GM12878 (cell line): ENCODE measurements at regions not wholly inside any gene's neighbourhood (a gene's known extent, or its start where the extent isn't known, plus 50 kb on each side); places are given as distances from the start of the nearest gene placed in this dataset.

Experiments used
- ATAC-seq: fragments of 200-7000 bp; cut with Tn5 transposase; 3 replicates; pipeline ENCODE4 v1.9.1; 2020; ENCODE audit warnings: mild to moderate bottlenecking, moderate library complexity
- BruUV-seq: library from RNA; stranded (reverse); fragments of 400-500 nt; replicated peaks from 2 replicates; lab custom pipeline; 2021; lab: Mats Ljungman, UMichigan
- CTCF ChIA-PET: fragments of 300-600 bp; sonication (Branson Sonifier 250); formaldehyde crosslinking; extraction: SDS; loops from one replicate; lab custom pipeline; 2021; ENCODE audit warnings: inconsistent platforms; lab: Yijun Ruan, JAX
- POLR2A ChIA-PET: fragments of 350-600 bp; formaldehyde crosslinking; extraction: SDS; loops from one replicate; lab custom pipeline; 2021; ENCODE audit warnings: inconsistent platforms; lab: Charles Lee
- RAD21 ChIA-PET: fragments of 300-600 bp; sonication (Branson Sonifier 250); formaldehyde crosslinking; loops from one replicate; lab custom pipeline; 2023; ENCODE audit warnings: antibody characterized with exemption; ENCODE audit not compliant: unreplicated experiment; lab: Charles Lee
- SMC1A ChIA-PET: fragments of 300-600 bp; sonication (Branson Sonifier 250); formaldehyde crosslinking; loops from one replicate; lab custom pipeline; 2023; ENCODE audit not compliant: unreplicated experiment, uncharacterized antibody; lab: Charles Lee
- DNase-seq: peaks from one replicate; pipeline ENCODE4 v3.0.0-alpha.2; 2011; ENCODE audit warnings: low read depth, low spot score
- FAIRE-seq: peaks from 3 replicates; lab custom pipeline; 2011; peaks lifted over from hg19 to GRCh38; lab: Jason Lieb, UNC
- H2AFZ ChIP-seq: 2 replicates; pipeline ENCODE4 v1.6.0; 2011; ENCODE audit warnings: low read depth, low read length, control low read depth; ENCODE audit not compliant: control insufficient read depth
- H3K27ac ChIP-seq: 2 replicates; pipeline ENCODE4 v1.5.1; 2011; ENCODE audit warnings: control low read depth; ENCODE audit not compliant: control insufficient read depth, insufficient read depth
- H3K27me3 ChIP-seq, 2 experiments: replicated peaks in 1 of 2; 2 replicates each; pipeline versions ENCODE4 v1.6.0 to v1.6.1; 2011; ENCODE audit warnings: low read length in 1 of 2; ENCODE audit not compliant: control insufficient read depth in 2 of 2, insufficient read depth in 2 of 2
- H3K36me3 ChIP-seq, 2 experiments: 2 replicates each; pipeline ENCODE4 v1.5.1; 2011; ENCODE audit warnings: low read length in 1 of 2; ENCODE audit not compliant: control insufficient read depth in 2 of 2, insufficient read depth in 2 of 2
- H3K4me1 ChIP-seq: 2 replicates; pipeline ENCODE4 v1.6.1; 2011; ENCODE audit warnings: mild to moderate bottlenecking, low read length, moderate library complexity, mixed read lengths; ENCODE audit not compliant: control insufficient read depth, insufficient read depth
- H3K4me2 ChIP-seq: 2 replicates; pipeline ENCODE4 v1.6.0; 2011; ENCODE audit warnings: control low read depth; ENCODE audit not compliant: control insufficient read depth, insufficient read depth
- H3K4me3 ChIP-seq: fragments of 200-600 bp; sonication (generic); 2 replicates; pipeline ENCODE4 v1.5.1; 2016
- H3K79me2 ChIP-seq: 2 replicates; pipeline ENCODE4 v1.6.0; 2011; ENCODE audit warnings: low read length; ENCODE audit not compliant: control insufficient read depth, insufficient read depth
- H3K9ac ChIP-seq: 2 replicates; pipeline ENCODE4 v1.8.0; 2011; ENCODE audit warnings: low read length, control low read depth, mixed read lengths; ENCODE audit not compliant: control insufficient read depth, insufficient read depth
- H3K9me3 ChIP-seq: replicated peaks from 3 replicates; pipeline ENCODE4 v1.5.1; 2011; ENCODE audit warnings: mild to moderate bottlenecking, low read length; ENCODE audit not compliant: control insufficient read depth, insufficient read depth
- H4K20me1 ChIP-seq: 2 replicates; pipeline ENCODE4 v1.6.0; 2011; ENCODE audit not compliant: control insufficient read depth, insufficient read depth
- CBX5 ChIP-seq: sonication (generic); IDR thresholded peaks from 2 replicates; pipeline ENCODE4 v1.6.1; 2016; ENCODE audit warnings: low read depth, moderate library complexity, mild to moderate bottlenecking, inconsistent platforms
- GABPA ChIP-seq: IDR thresholded peaks from 2 replicates; pipeline ENCODE4 v1.6.1; 2014; ENCODE audit warnings: antibody characterized with exemption, low read depth, mild to moderate bottlenecking, inconsistent platforms
- IRF4 ChIP-seq: IDR thresholded peaks from 2 replicates; pipeline ENCODE4 v1.6.1; 2011; ENCODE audit warnings: low read depth, low read length
- LARP7 ChIP-seq: fragments of 450-650 bp; IDR thresholded peaks from 2 replicates; pipeline ENCODE4 v1.6.1; 2017; ENCODE audit warnings: mild to moderate bottlenecking
- NFYA ChIP-seq: IDR thresholded peaks from 2 replicates; pipeline ENCODE4 v1.6.1; 2011; ENCODE audit warnings: low read depth, mild to moderate bottlenecking, low read length, improper control_type of control experiment, borderline replicate concordance
- NR2C1 ChIP-seq: fragments of 450-650 bp; IDR thresholded peaks from 2 replicates; pipeline ENCODE4 v1.6.1; 2017; ENCODE audit warnings: antibody characterized with exemption, mild to moderate bottlenecking, moderate library complexity
- NRF1 ChIP-seq: conservative IDR thresholded peaks from 2 replicates; pipeline ENCODE4 v1.6.1; 2011; ENCODE audit warnings: mild to moderate bottlenecking, low read depth, low read length, improper control_type of control experiment
- SMAD1 ChIP-seq: fragments of 450-650 bp; IDR thresholded peaks from 2 replicates; pipeline ENCODE4 v1.6.1; 2018; ENCODE audit warnings: mild to moderate bottlenecking, low read depth; ENCODE audit not compliant: partially characterized antibody
- TARDBP ChIP-seq: IDR thresholded peaks from 2 replicates; pipeline ENCODE4 v1.6.1; 2016; ENCODE audit warnings: borderline replicate concordance
- WGBS: methylation state at CpG from one replicate; pipeline ENCODE4 v1.1.6; 2016; ENCODE audit warnings: low lambda C conversion rate; ENCODE audit not compliant: insufficient replicate concordance, insufficient coverage; ENCODE audit errors: missing lambda C conversion rate; 5-methylcytosine and 5-hydroxymethylcytosine counted together
- in situ Hi-C: fragments of 300-500 bp; cut with MboI; formaldehyde crosslinking; loops from 9 replicates; pipeline ENCODE4 v1.14.3; 2018; ENCODE audit warnings: mixed read lengths
- intact Hi-C: fragments of 100-400 bp; cut with micrococcal nuclease; formaldehyde crosslinking; loops from one replicate; pipeline ENCODE4 v1.14.2; 2022; ENCODE audit not compliant: unreplicated experiment
- TF ChIP-seq, protein P1 (sequence below): fragments of 450-650 bp; formaldehyde crosslinking; IDR thresholded peaks from 2 replicates; pipeline ENCODE4 v1.5.0; 2022; ENCODE audit warnings: mild to moderate bottlenecking, missing genetic modification characterization
- TF ChIP-seq, protein P2 (sequence below): fragments of 450-650 bp; conservative IDR thresholded peaks from 2 replicates; pipeline ENCODE4 v1.6.1; 2017; ENCODE audit warnings: mild to moderate bottlenecking, moderate library complexity

DNA sequence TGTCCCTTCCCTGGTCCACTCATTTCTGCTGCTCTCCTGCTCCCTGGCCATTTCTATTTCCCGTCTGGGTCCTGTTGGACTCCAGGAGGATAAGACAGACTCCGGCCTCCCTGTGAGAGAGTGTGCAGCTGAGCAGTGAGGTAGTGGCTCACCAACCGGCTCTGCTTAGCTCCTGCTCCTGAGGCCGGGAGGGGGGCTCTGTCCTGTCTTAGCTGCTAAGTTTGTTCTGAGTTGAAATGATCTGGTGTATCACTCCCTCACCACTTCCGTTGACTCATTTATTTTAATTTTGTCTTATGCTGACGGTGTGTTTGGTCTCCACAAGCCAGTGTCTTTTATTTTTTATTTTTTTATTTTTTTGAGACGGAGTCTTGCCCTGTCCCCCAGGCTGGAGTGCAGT lies 148.5 kb upstream of the PDE10A start:
- no peak for ATAC-seq
- SMC1A ChIA-PET, result no interaction called here
- Histone ChIP-seq H4K20me1 (no peaks in the 10 kb centered on the region), H3K27me3 (no peaks in the 10 kb centered on the region), H3K4me2 (no peak overlapping the region), H3K4me3 (no peak overlapping the region), H3K9me3 (no peaks in the 10 kb centered on the region), H3K9ac (no peak overlapping the region), H3K79me2 (no peaks in the 10 kb centered on the region), H3K36me3 (no peaks in the 10 kb centered on the region), H3K4me1 (no peaks in the 10 kb centered on the region), H2AFZ (no peak overlapping the region), H3K27ac (no peak overlapping the region)
- CTCF ChIA-PET, result interaction anchor here (0.6 kb wide), 1 partner anchor 71 kb away, joined by 3 read pairs; no protein-coding TSS in a partner anchor
- in situ Hi-C loops (no loop called here), intact Hi-C loops (no loop called here)
- BruUV-seq, result no TSS peak
- POLR2A ChIA-PET, result no interaction called here
- WGBS, result 27% methylated on average over 7 of the region's 7 CpGs
- no peak for TF ChIP-seq NR2C1
- no peak for TF ChIP-seq SMAD1
- TF ChIP-seq CBX5, result no peak
- no peak for TF ChIP-seq LARP7
- TF ChIP-seq, protein P1, sequence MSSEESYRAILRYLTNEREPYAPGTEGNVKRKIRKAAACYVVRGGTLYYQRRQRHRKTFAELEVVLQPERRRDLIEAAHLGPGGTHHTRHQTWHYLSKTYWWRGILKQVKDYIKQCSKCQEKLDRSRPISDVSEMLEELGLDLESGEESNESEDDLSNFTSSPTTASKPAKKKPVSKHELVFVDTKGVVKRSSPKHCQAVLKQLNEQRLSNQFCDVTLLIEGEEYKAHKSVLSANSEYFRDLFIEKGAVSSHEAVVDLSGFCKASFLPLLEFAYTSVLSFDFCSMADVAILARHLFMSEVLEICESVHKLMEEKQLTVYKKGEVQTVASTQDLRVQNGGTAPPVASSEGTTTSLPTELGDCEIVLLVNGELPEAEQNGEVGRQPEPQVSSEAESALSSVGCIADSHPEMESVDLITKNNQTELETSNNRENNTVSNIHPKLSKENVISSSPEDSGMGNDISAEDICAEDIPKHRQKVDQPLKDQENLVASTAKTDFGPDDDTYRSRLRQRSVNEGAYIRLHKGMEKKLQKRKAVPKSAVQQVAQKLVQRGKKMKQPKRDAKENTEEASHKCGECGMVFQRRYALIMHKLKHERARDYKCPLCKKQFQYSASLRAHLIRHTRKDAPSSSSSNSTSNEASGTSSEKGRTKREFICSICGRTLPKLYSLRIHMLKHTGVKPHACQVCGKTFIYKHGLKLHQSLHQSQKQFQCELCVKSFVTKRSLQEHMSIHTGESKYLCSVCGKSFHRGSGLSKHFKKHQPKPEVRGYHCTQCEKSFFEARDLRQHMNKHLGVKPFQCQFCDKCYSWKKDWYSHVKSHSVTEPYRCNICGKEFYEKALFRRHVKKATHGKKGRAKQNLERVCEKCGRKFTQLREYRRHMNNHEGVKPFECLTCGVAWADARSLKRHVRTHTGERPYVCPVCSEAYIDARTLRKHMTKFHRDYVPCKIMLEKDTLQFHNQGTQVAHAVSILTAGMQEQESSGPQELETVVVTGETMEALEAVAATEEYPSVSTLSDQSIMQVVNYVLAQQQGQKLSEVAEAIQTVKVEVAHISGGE (CRISPR knock-in tag), result no peak
- TF ChIP-seq IRF4, result no peak
- no peak for TF ChIP-seq NFYA
- no peak for TF ChIP-seq NRF1
- no peak for TF ChIP-seq GABPA
- TF ChIP-seq TARDBP, result no peak
- TF ChIP-seq, protein P2, sequence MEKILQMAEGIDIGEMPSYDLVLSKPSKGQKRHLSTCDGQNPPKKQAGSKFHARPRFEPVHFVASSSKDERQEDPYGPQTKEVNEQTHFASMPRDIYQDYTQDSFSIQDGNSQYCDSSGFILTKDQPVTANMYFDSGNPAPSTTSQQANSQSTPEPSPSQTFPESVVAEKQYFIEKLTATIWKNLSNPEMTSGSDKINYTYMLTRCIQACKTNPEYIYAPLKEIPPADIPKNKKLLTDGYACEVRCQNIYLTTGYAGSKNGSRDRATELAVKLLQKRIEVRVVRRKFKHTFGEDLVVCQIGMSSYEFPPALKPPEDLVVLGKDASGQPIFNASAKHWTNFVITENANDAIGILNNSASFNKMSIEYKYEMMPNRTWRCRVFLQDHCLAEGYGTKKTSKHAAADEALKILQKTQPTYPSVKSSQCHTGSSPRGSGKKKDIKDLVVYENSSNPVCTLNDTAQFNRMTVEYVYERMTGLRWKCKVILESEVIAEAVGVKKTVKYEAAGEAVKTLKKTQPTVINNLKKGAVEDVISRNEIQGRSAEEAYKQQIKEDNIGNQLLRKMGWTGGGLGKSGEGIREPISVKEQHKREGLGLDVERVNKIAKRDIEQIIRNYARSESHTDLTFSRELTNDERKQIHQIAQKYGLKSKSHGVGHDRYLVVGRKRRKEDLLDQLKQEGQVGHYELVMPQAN, result no peak
- RAD21 ChIA-PET, result no interaction called here
- no peak for FAIRE-seq
- no peak for DNase-seq
